DND-41 (cell line): ENCODE measurements at regions not wholly inside any gene's neighbourhood (a gene's known extent, or its start where the extent isn't known, plus 50 kb on each side); places are given as distances from the start of the nearest gene placed in this dataset.

Experiments
- ATAC-seq: fragments of 200-7000 bp; cut with Tn5 transposase; 3 replicates; pipeline ENCODE4 v1.9.1; 2021; ENCODE audit warnings: low read depth; ENCODE audit not compliant: insufficient read depth
- DNase-seq: peaks from one replicate; pipeline ENCODE4 v3.0.0-alpha.2; 2020
- H2AFZ ChIP-seq: 2 replicates; pipeline ENCODE4 v1.6.0; 2012; ENCODE audit warnings: low read depth, low read length
- H3K27ac ChIP-seq: 2 replicates; pipeline ENCODE4 v1.5.1; 2012; ENCODE audit warnings: low read length, inconsistent platforms
- H3K27me3 ChIP-seq: fragments of 200-600 bp; sonication (generic); 2 replicates; pipeline ENCODE4 v1.6.0; 2012; ENCODE audit warnings: low read length, mild to moderate bottlenecking, inconsistent platforms; ENCODE audit not compliant: insufficient read depth, poor library complexity
- H3K36me3 ChIP-seq: 2 replicates; pipeline ENCODE4 v1.5.1; 2012; ENCODE audit warnings: low read length, inconsistent platforms; ENCODE audit not compliant: insufficient read depth
- H3K4me1 ChIP-seq: 2 replicates; pipeline ENCODE4 v1.5.1; 2012; ENCODE audit warnings: mild to moderate bottlenecking, low read length; ENCODE audit not compliant: insufficient read depth
- H3K4me2 ChIP-seq: 2 replicates; pipeline ENCODE4 v1.6.0; 2012; ENCODE audit warnings: mild to moderate bottlenecking, moderate library complexity, low read length, inconsistent platforms; ENCODE audit not compliant: insufficient read depth
- H3K4me3 ChIP-seq, 2 experiments: fragments of 200-600 bp in 1 of 2; shearing (Covaris generic) in 1 of 2; 2 replicates each; pipeline ENCODE4 v1.5.1; 2012 to 2016; ENCODE audit warnings: inconsistent platforms in 2 of 2, low read length in 2 of 2, mild to moderate bottlenecking in 2 of 2, low read depth in 1 of 2, moderate library complexity in 1 of 2
- H3K79me2 ChIP-seq: 2 replicates; pipeline ENCODE4 v1.6.0; 2012; ENCODE audit warnings: low read length, inconsistent platforms; ENCODE audit not compliant: insufficient read depth
- H3K9ac ChIP-seq: 2 replicates; pipeline ENCODE4 v1.6.0; 2012; ENCODE audit warnings: low read depth, mild to moderate bottlenecking, inconsistent platforms, low read length, moderate library complexity
- H3K9me3 ChIP-seq: 2 replicates; pipeline ENCODE4 v1.5.1; 2012; ENCODE audit warnings: low read length, moderate library complexity, mild to moderate bottlenecking, inconsistent platforms; ENCODE audit not compliant: insufficient read depth, severe bottlenecking
- H4K20me1 ChIP-seq: 2 replicates; pipeline ENCODE4 v1.6.0; 2012; ENCODE audit warnings: low read length; ENCODE audit not compliant: insufficient read depth
- EZH2 ChIP-seq: IDR thresholded peaks from 3 replicates; pipeline ENCODE4 v1.6.1; 2012; ENCODE audit warnings: borderline replicate concordance, low read depth, mild to moderate bottlenecking, moderate library complexity, low read length, inconsistent platforms; ENCODE audit not compliant: severe bottlenecking
- TF ChIP-seq, protein P1 (sequence below): IDR thresholded peaks from 2 replicates; pipeline ENCODE4 v1.5.1; 2012; ENCODE audit warnings: borderline replicate concordance, low read length, moderate library complexity, mild to moderate bottlenecking; ENCODE audit not compliant: poor library complexity, severe bottlenecking; ENCODE audit errors: extremely low read depth

DNA sequence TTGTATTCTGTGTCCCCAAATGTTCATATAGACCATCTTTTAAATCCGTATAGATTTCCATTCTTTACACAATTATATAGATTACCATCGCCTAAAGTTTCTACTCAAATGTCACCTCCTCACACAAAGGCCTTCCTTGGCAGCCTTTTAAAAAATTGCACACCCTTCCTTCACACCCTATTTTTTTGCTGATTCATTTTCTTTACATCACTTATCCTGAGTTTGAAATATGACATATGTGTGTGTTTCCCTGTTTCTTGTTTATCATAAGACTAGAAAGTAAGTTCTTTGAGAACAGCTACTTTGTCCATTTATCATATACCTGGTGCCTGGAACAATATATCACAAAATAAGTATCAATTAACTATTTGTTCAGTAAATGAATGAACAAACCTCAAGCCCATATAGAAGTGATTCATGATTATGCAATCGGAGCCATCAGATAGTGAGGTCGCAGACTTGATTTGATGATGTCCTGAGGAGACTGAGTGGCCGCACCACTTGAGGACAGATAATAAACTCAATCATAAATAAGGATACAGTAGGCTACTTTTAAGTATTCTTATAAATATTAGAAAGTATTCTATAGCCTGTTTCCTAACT lies 327.4 kb upstream of the ZC3H12C start:
- no peak overlapping the region for H2AFZ ChIP-seq
- H3K36me3 ChIP-seq = no peaks in the 10 kb centered on the region
- no peak overlapping the region for H3K4me3 ChIP-seq
- no peaks in the 10 kb centered on the region for H3K4me1 ChIP-seq
- H3K9ac ChIP-seq = no peak overlapping the region
- H3K4me2 ChIP-seq = no peak overlapping the region
- no peak overlapping the region for H3K27ac ChIP-seq
- TF ChIP-seq EZH2 = no peak
- TF ChIP-seq, protein P1, sequence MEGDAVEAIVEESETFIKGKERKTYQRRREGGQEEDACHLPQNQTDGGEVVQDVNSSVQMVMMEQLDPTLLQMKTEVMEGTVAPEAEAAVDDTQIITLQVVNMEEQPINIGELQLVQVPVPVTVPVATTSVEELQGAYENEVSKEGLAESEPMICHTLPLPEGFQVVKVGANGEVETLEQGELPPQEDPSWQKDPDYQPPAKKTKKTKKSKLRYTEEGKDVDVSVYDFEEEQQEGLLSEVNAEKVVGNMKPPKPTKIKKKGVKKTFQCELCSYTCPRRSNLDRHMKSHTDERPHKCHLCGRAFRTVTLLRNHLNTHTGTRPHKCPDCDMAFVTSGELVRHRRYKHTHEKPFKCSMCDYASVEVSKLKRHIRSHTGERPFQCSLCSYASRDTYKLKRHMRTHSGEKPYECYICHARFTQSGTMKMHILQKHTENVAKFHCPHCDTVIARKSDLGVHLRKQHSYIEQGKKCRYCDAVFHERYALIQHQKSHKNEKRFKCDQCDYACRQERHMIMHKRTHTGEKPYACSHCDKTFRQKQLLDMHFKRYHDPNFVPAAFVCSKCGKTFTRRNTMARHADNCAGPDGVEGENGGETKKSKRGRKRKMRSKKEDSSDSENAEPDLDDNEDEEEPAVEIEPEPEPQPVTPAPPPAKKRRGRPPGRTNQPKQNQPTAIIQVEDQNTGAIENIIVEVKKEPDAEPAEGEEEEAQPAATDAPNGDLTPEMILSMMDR = no peak
- H3K27me3 ChIP-seq = no peaks in the 10 kb centered on the region
- ATAC-seq (no peak), DNase-seq (no peak)
- H3K9me3 ChIP-seq = no peaks in the 10 kb centered on the region
- H3K79me2 ChIP-seq = no peaks in the 10 kb centered on the region
- no peaks in the 10 kb centered on the region for H4K20me1 ChIP-seq

DNA sequence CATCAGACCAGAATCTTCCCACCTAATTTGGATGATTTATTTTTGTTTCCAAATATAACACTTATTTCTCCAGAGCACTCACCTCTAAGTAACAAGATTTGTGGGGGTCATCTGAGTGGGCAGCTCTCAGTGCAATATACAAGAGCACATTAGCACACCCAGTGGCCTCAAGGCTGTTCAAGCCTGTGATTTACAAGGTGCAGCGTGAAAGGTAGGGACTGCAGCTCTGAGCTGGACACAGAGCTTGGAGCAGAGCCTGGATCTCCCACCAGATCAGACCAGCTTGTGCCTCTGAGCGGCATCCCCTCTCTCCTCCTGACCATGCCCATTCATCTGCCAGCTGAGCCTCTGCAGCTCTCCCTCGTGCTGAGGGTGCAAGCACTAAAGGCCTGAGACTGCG lies 323.3 kb upstream of the ZC3H12C start:
- no peak overlapping the region for H2AFZ ChIP-seq

GRCh38 chr11:109770323-109770722 lies 322.9 kb upstream of the ZC3H12C start:
- Histone ChIP-seq H3K9me3 (no peaks in the 10 kb centered on the region), H3K4me1 (no peaks in the 10 kb centered on the region), H3K4me2 (no peak overlapping the region), H3K27ac (no peak overlapping the region), H4K20me1 (no peaks in the 10 kb centered on the region), H2AFZ (no peak overlapping the region), H3K27me3 (no peaks in the 10 kb centered on the region), H3K9ac (no peak overlapping the region), H3K36me3 (no peaks in the 10 kb centered on the region), H3K4me3 (no peak overlapping the region), H3K79me2 (no peaks in the 10 kb centered on the region)
- no peak for DNase-seq
- TF ChIP-seq, protein P1 = no peak
- no peak for TF ChIP-seq EZH2
- ATAC-seq = no peak

More for the DNA sequence above, 323.3 kb upstream of the ZC3H12C start:
- H3K9me3 ChIP-seq = no peaks in the 10 kb centered on the region
- no peak overlapping the region for H3K4me3 ChIP-seq
- DNase-seq (no peak), ATAC-seq (no peak)
- no peaks in the 10 kb centered on the region for H3K36me3 ChIP-seq
- H4K20me1 ChIP-seq = no peaks in the 10 kb centered on the region
- no peak overlapping the region for H3K9ac ChIP-seq
- TF ChIP-seq EZH2 = no peak
- TF ChIP-seq, protein P1 = no peak
- no peaks in the 10 kb centered on the region for H3K4me1 ChIP-seq
- no peaks in the 10 kb centered on the region for H3K79me2 ChIP-seq
- no peak overlapping the region for H3K27ac ChIP-seq
- H3K4me2 ChIP-seq = no peak overlapping the region
- H3K27me3 ChIP-seq = no peaks in the 10 kb centered on the region
